ENCODE measurements at regions not wholly inside any gene's neighbourhood (a gene's known extent, or its start where the extent isn't known, plus 50 kb on each side); places are given as distances from the start of the nearest gene placed in this dataset.
"Not testable (repeated sequence)": the region's sequence is repeated elsewhere in the genome, so short reads cannot be mapped to it uniquely, and the experiment has no call there.

DNA sequence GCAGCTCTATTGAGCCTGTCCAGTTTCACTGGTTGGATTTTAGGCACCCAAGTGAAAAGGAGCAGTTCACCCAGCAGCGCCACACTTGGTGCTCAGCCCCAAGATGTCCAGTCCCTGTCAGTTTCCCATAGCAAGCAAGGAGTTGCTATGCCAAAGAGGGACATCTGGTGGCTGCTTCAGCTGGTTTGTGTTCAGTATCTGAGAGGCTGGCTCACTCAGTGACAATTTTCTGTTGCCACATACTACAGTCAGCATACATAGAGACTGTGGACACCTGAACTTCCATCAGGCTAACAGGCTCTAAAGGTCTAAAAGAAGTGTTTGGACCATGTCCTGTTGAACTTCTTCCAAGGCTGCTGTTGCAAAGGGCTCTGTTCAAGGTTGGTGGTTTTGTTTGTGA, 453.9 kb downstream of the RPIA start:
- DNase-seq (ENCODE audit: low read depth in 2 of 2) = not testable (repeated sequence)

DNA sequence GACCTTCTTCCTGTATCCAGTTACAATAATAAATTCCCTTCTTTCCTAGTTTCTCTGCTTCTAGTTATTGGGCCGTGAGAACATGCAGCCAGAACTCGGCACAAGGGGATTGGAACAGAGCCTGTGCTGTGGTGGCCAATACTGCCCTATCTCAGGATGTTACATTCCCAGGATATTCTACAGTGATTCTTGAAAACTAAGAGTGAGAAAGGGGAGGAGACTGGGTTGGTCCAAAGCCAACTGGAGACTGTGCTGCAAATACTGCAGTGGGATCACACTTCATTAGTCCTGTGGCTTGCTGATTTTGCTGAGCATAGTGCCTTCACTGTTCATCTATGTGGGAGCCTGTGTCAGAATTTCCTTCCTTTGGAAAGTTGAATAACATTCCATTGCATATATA, 456.8 kb downstream of the RPIA start:
- not testable (repeated sequence) for DNase-seq (ENCODE audit: low read depth in 2 of 2)

DNA sequence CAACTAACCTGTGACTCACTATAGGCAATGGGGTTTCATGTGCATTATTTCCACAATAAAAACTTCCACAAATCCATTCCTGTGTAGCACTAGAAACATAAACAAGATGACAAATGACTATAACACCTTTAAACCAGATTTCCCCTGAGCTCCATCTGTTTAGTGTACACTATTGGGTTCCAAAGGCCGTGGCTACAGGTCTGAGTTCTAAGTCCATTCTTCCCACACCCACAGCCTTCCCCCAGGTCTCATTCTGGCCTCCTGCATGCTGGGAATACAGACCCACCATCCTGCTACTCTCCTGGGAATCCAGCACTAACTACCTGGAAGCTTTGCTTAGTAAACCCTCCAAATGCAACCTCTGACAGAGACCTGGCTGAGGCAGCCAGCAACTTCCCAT, 460.2 kb downstream of the RPIA start:
- not testable (repeated sequence) for DNase-seq (ENCODE audit: low read depth in 2 of 2)

GRCh38 chr2:89152501-89152900, 461.0 kb downstream of the RPIA start:
- DNase-seq (ENCODE audit: low read depth in 2 of 2) = not testable (repeated sequence)

DNA sequence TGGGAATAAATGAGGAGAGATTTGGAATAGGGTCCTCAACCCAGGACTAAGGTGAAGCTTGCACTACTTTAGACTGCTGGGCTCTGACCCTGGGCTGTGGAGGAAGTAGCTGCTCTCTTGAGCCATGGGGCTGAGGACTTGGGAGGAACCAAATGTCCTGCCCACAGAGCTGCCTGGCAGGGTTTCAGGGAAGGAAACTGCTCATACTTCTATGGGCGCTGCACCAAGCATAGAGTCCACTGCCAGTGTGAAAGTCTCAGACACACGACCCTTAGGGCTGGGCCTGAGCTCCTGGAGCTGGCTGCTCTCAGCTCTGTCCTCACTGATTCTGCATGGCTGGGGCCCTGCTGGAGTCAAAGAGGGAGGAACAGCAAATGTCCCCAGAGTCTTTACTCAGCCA, 461.7 kb downstream of the RPIA start:
- DNase-seq (ENCODE audit: low read depth in 2 of 2) = not testable (repeated sequence)

- DNase-seq (ENCODE audit: low read depth in 2 of 2) = not testable (repeated sequence)
Observed at GRCh38 chr2:89154247-89154682, 462.8 kb downstream of the RPIA start.

- DNase-seq (ENCODE audit: low read depth in 2 of 2) = not testable (repeated sequence)
Observed at GRCh38 chr2:89160306-89160705, 468.8 kb downstream of the RPIA start.

- DNase-seq (ENCODE audit: low read depth in 2 of 2) = not testable (repeated sequence)
Observed at GRCh38 chr2:89161626-89162025, 470.2 kb downstream of the RPIA start.

DNA sequence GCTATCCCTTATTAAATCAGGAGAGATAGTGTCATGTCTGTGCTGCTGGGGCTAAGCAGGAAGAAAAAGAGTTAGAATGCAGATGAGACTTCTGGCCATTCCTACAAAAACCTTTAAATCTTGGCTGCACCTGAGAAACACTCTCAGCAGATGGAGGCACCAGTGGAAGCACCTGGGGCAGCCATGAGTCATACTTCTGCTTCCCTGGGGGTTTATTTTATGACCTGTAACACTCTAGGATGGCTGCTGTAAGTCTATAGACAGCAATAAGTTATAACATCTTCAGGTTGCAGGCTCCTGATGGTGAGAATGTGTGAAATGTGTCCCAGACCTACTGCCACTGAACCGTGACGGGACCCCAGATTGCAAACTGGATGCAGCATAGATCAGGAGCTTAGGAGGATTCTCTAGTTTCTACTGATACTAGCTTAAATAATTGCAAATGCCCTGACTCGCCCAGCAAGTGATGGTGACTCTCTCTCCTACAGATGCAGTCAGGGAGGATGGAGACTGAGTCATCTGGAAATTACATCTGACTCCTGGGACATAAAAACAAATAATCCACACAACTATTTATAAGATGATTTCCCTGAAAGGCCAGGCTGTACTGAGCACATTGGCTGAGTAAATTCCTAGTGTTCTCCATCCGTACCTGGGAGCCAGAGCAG, 479.2 kb downstream of the RPIA start:
- DNase-seq (ENCODE audit: low read depth in 2 of 2) = not testable (repeated sequence)

GRCh38 chr2:89171174-89171519, 479.7 kb downstream of the RPIA start:
- not testable (repeated sequence) for DNase-seq (ENCODE audit: low read depth in 2 of 2)

GRCh38 chr2:89177004-89177403, 485.5 kb downstream of the RPIA start:
- DNase-seq (ENCODE audit: low read depth in 2 of 2) = not testable (repeated sequence)

DNA sequence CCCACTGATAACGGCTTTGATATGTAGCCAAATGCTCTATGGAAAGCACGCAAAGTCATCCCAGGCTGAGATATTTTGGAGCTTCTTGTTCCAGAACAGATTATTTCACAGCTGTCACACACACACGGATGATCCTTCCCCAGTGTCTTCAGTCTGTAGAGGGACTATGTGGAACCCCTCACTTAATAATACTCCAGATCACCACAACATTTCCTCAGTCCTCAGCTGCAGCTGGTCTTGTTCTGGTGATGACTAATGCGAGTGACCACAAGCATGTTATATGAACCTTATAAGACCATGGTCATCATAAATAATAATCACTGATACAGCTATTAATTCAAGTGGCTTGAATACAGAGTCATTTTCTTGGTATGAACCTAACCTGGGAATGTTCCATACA, 490.7 kb downstream of the RPIA start:
- DNase-seq (ENCODE audit: low read depth in 2 of 2) = not testable (repeated sequence)

DNA sequence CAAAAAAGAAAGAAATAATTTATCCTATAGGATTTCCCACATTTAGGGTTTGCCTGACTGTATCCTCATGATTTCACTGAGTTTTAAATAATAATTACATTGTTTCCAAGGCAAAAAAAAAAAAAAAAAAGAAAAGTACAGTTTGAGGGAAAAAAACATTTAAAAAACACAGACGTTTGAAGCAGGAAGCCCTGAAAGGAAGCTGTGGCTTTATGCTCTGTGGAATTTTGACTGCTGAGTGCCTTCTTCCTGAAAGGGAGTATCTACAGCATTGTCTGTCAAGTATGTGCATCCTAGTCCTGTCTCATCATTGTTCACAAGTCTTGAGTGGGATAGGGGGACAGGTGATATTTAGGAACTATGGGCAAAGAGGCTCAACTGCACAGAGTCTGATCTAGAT, 493.3 kb downstream of the RPIA start:
- DNase-seq (ENCODE audit: low read depth in 2 of 2) = not testable (repeated sequence)

DNA sequence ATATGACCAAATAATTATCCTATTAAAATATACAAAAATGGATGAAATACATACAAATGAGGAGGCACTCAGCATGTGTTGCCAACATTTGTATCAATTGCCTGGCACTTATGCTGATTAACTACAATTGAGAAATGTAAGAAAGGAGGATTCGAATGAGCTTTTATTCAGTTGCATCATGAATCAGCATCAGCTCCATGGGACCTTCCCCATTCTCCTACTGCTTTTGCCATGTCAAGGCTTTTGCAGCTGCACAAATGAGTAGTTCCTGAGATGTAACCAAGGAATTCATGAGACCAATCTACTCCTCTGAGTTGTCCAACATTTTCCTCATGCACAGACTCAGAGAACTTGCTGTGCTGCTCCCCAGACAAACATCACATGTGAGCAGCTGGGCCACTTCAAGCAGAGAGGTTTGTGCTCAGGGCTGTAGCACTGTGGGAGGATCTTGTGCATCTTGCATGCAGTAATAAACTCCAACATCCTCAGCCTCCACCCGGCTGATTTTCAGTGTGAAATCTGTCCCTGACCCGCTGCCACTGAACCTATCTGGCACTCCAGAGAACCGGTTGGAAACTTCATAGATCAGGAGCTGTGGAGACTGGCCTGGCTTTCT, 504.3 kb downstream of the RPIA start:
- not testable (repeated sequence) for DNase-seq (ENCODE audit: low read depth in 2 of 2)

- DNase-seq (ENCODE audit: low read depth in 2 of 2) = not testable (repeated sequence)
Observed at GRCh38 chr2:89196719-89197118, 505.2 kb downstream of the RPIA start.

GRCh38 chr2:89198026-89198425, 506.6 kb downstream of the RPIA start:
- not testable (repeated sequence) for DNase-seq (ENCODE audit: low read depth in 2 of 2)

GRCh38 chr2:89199453-89200246, 508.2 kb downstream of the RPIA start:
- not testable (repeated sequence) for DNase-seq (ENCODE audit: low read depth in 2 of 2)

- not testable (repeated sequence) for DNase-seq (ENCODE audit: low read depth in 2 of 2)
Observed at GRCh38 chr2:89200247-89200527, 508.7 kb downstream of the RPIA start.

DNA sequence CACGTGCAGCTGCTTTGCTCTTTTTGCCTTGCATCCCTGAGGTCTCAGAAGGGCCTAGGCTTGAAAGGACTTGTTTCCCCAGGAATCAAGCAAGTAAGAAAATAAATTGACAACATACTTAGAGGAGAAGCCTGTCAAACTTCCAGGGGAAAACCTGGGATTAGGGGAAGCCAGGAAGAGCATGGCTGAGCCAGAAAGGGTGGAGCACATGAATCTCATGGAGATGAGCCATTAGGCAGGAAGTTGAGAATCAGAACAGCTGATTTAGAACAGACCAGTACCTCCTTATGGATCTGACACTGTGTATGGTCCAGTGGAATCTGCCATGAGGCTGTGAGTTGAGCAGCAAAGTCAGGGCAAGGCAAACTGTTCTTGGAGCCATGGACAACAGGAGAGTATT, 511.0 kb downstream of the RPIA start:
- not testable (repeated sequence) for DNase-seq (ENCODE audit: low read depth in 2 of 2)

DNA sequence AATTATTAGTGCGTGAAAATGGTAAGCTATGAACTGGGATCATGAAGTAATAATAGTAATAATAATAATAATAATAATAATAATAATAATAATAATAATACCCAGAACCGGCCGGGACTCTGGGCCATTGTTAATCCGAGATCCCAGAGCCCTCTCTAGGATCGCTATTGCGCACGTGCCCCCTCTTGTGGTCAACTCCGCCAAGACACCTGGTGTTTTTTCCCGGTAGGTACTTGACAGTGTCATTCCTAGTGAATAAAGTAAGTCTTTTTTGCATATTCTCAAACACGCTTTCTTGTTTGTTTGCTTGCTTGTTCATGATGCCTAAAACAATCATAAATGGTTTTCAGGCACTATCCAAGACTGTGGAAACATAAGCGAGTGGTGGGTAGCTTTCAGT, 513.7 kb downstream of the RPIA start:
- peak in 1 of 2 donors; percentile 29 for DNase-seq (ENCODE audit: low read depth in 2 of 2)

GRCh38 chr2:89208144-89208932, 516.9 kb downstream of the RPIA start:
- not testable (repeated sequence) for DNase-seq (ENCODE audit: low read depth in 2 of 2)

DNA sequence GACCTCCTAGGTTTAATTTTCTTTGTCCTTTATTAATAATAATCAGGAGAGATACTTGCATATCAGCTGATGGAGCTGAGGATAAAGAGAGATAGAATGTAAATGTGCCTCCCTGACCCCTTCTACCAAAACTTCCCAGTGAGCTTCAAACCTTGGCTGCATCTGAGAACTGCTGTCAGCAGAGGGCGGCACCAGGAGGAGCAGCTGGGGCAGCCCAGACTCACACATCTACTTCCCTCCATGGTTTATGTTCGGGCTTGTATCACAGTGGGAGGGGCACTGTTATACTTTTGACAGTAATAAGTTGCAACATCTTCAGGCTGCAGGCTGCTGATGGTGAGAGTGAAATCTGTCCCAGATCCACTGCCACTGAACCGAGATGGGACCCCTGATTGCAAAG, 521.7 kb downstream of the RPIA start:
- DNase-seq (ENCODE audit: low read depth in 2 of 2) = not testable (repeated sequence)
